Lower leg skin (tissue), 4 donors: ENCODE measurements at regions not wholly inside any gene's neighbourhood (a gene's known extent, or its start where the extent isn't known, plus 50 kb on each side); places are given as distances from the start of the nearest gene placed in this dataset.
A peak's percentile ranks its signal among the peaks of the same experiment; 100 is the strongest.
"Not testable (repeated sequence)": the region's sequence is repeated elsewhere in the genome, so short reads cannot be mapped to it uniquely, and the experiment has no call there.

ENCODE experiments used
- DNase-seq, 2 donors: peaks; one replicate each; pipeline ENCODE4 v3.0.0-alpha.2; 2019; ENCODE audit warnings: low spot score in 2 of 2
- H3K4me3 ChIP-seq: fragments of 200-600 bp; sonication (generic); 2 replicates; pipeline ENCODE4 v1.5.1; 2017; ENCODE audit warnings: mild to moderate bottlenecking, low read depth; ENCODE audit not compliant: poor library complexity, severe bottlenecking
- POLR2A ChIP-seq, 2 donors: fragments of 450-650 bp; IDR thresholded peaks; one replicate each; pipeline ENCODE4 v1.6.1; 2016 to 2017; ENCODE audit warnings: antibody characterized with exemption in 2 of 2, mild to moderate bottlenecking in 1 of 2, moderate library complexity in 1 of 2
- WGBS, 2 donors: methylation state at CpG; one replicate each; pipeline ENCODE4 v1.1.5; 2018; 5-methylcytosine and 5-hydroxymethylcytosine counted together
- intact Hi-C: fragments of 100-400 bp; cut with DNase I; formaldehyde crosslinking; loops from one replicate; pipeline ENCODE4 v1.15.0; 2023; ENCODE audit warnings: low total_unique reads
- TF ChIP-seq, protein P1 (sequence below), 3 donors: fragments of 450-650 bp; IDR thresholded peaks; one replicate each; pipeline ENCODE4 v1.5.1; 2016; ENCODE audit warnings: antibody characterized with exemption in 3 of 3, mild to moderate bottlenecking in 3 of 3, moderate library complexity in 2 of 3

DNA sequence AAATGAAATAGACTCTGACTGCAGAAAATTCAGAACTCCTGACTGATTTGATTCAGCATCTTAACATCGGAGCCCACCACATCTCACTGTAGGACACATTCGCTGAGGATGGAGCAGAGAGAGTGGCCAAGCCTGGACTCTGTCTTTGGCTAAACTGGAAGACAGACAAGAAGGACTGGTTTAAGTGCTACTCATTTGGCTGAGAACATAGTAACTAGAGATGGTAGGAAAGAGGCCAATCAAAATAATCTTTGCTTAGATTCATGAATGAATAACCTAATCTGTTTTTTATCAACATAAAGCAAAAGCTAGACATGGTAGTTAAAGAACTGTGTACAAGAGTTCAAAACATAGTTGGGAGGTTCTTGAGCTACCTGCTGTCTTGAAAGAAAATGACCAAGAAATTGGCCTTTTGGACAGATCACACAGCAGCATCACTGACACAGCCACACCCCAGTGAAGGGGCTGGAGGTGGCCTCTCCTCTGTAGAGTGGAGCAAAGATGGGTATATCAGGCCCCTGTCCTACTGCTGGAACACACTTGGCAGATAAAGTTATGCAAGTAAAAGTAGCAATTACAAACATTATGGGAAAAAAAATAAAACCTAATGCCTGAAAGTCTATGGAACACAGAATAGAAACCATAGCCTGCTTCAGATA lies 87.1 kb upstream of the NT5E start:
- TF ChIP-seq, protein P1, sequence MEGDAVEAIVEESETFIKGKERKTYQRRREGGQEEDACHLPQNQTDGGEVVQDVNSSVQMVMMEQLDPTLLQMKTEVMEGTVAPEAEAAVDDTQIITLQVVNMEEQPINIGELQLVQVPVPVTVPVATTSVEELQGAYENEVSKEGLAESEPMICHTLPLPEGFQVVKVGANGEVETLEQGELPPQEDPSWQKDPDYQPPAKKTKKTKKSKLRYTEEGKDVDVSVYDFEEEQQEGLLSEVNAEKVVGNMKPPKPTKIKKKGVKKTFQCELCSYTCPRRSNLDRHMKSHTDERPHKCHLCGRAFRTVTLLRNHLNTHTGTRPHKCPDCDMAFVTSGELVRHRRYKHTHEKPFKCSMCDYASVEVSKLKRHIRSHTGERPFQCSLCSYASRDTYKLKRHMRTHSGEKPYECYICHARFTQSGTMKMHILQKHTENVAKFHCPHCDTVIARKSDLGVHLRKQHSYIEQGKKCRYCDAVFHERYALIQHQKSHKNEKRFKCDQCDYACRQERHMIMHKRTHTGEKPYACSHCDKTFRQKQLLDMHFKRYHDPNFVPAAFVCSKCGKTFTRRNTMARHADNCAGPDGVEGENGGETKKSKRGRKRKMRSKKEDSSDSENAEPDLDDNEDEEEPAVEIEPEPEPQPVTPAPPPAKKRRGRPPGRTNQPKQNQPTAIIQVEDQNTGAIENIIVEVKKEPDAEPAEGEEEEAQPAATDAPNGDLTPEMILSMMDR (IDR thresholded peaks at IDR 0.05): no peak
- no peak for TF ChIP-seq POLR2A (IDR thresholded peaks at IDR 0.05)
- intact Hi-C loops: no loop called here
- no peak for DNase-seq
- no peak overlapping the region for H3K4me3 ChIP-seq
- 89% methylated on average over 2 of the region's 2 CpGs for WGBS, 2 donors

DNA sequence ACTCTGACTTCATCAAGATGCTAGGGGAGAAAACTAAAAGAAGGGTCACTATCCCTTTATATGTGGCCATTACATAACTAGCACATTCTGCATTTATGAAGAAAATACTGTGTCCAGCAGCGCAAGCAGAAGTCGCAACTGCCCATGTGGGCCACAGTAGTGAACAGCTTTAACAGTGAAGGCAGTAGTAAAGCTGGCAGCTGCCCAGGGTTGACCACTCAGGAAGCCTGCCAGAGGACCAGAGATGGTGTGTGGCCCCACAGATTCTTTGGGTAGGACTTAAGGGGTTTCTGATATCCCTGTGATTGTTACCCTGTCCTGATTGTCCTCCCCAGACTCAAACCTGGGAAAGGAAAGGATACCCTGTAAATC lies 88.3 kb upstream of the NT5E start:
- H3K4me3 ChIP-seq: no peak overlapping the region
- DNase-seq: no peak
- no peak for TF ChIP-seq POLR2A (IDR thresholded peaks at IDR 0.05)
- TF ChIP-seq, protein P1 (IDR thresholded peaks at IDR 0.05): no peak
- intact Hi-C loops: no loop called here
- 93 to 95% methylated on average over 2 of the region's 2 CpGs for WGBS, 2 donors

DNA sequence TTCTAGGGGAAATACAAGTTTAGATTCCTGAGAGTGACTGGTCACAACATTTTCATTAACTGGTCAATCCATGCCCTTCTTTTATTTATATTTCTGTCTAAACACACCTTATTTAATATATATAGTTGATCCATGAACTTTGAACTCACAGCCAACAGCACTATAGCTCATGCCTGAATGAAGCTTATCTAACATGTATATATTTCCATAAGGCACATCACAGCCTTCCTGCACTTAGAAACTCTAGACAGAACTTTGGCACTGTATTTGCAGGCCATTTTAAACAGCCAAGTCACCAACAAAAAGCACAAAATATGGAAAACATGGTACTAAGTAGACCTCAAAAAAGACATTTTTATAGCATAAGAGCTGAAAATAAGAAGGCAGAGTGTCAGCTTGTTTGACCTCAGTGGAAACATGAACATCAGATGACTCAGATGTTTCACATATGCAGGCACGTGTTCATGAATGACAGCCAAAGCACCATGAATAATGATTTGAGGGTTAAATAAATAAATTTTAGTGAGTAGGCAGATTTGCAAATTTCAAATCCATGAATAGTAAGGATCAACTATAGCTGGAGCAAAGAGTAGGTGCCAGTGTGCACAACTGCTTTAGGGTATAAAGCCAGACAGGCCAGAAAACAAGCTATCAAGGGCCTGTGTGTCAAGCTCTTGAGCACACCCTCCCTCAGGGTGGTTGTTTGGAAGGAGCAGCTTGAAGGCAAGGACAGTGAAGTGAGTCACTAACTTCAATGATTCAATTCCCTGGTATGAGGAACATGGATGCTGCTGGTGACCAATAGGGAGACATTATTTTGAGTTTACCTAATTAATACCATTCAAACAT lies 88.9 kb upstream of the NT5E start:
- peak in 1 of 2 donors; percentile 27 for DNase-seq
- 13 to 19% methylated on average over 1 of the region's 1 CpG for WGBS, 2 donors
- TF ChIP-seq, protein P1 (IDR thresholded peaks at IDR 0.05): no peak
- TF ChIP-seq POLR2A (IDR thresholded peaks at IDR 0.05): no peak

DNA sequence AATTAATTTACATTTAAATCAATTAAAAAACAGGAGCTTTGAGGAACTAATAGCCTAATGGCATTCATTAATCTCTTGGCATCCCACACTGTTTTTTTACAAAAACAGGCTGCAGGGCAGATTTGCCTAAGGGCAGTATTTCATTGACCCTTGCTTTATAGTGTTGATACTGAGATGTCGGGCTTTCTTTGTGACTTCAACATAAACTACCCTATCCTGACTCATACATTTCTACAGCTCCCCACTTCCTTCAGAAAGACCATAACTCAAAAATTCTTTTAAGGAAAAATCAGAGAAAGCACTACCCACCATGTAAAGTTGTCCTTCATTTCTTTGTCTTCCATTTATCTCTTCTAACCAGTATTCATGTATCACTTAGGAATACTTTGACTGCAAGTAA lies 92.2 kb upstream of the NT5E start:
- intact Hi-C loops: loop anchor here (5.0 kb wide), 1 partner anchor 125 kb away; no protein-coding TSS in a partner anchor

More for the DNA sequence above, 88.9 kb upstream of the NT5E start:
- H3K4me3 ChIP-seq: no peak overlapping the region
- intact Hi-C loops: no loop called here

DNA sequence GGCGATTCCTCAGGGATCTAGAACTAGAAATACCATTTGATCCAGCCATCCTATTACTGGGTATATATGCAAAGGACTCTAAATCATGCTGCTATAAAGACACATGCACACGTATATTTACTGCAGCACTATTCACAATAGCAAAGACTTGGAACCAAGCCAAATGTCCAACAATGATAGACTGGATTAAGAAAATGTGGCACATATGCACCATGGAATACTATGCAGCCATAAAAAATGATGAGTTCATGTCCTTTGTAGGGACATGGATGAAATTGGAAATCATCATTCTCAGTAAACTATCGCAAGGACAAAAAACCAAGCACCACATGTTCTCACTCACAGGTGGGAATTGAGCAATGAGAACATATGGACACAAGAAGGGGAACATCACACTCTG lies 93.1 kb upstream of the NT5E start:
- intact Hi-C loops: loop anchor here (5.0 kb wide), 1 partner anchor 126 kb away; no protein-coding TSS in a partner anchor
- 92 to 96% methylated on average over 3 of the region's 3 CpGs for WGBS, 2 donors

More for the DNA sequence above, 92.2 kb upstream of the NT5E start:
- no peak overlapping the region for H3K4me3 ChIP-seq
- no peak for TF ChIP-seq POLR2A (IDR thresholded peaks at IDR 0.05)
- TF ChIP-seq, protein P1 (IDR thresholded peaks at IDR 0.05): no peak
- no peak for DNase-seq
- WGBS, 2 donors: 44 to 51% methylated on average over 1 of the region's 1 CpG

DNA sequence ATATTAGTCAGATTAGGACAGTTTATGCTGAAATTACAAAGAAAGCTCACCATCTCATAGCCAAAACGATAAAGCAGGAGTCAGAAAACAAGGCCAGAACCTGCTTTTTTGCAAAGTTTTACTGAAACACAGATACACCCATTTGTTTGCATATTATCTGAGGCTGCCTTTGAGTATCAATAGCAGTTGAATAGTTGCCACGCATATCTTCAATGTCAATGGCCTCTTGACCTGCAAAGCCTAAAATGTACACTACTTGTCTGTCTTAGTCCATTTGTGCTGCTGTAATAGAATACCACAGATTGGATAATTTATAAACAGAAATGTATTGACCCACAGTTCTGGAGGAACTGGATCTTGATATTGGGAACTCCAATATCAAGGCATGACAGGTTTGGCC lies 94.1 kb upstream of the NT5E start:
- H3K4me3 ChIP-seq: no peak overlapping the region
- WGBS, 2 donors: 66 to 67% methylated on average over 2 of the region's 2 CpGs
- intact Hi-C loops: loop anchor here (5.0 kb wide), 1 partner anchor 126 kb away; no protein-coding TSS in a partner anchor
- TF ChIP-seq, protein P1 (IDR thresholded peaks at IDR 0.05): no peak
- no peak for TF ChIP-seq POLR2A (IDR thresholded peaks at IDR 0.05)
- DNase-seq: no peak

More for the DNA sequence above, 93.1 kb upstream of the NT5E start:
- DNase-seq, H3K4me3 ChIP-seq: not testable (repeated sequence)
